ENCODE measurements at regions not wholly inside any gene's neighbourhood (a gene's known extent, or its start where the extent isn't known, plus 50 kb on each side); places are given as distances from the start of the nearest gene placed in this dataset.
A peak's percentile ranks its signal among the peaks of the same experiment; 100 is the strongest.
"Not testable (repeated sequence)": the region's sequence is repeated elsewhere in the genome, so short reads cannot be mapped to it uniquely, and the experiment has no call there.

GRCh38 chr1:217981430-217981829, 303.7 kb upstream of the RRP15 start:
- DNase-seq (ENCODE audit: insufficient read length, low spot score) (no peak), FAIRE-seq (peak; percentile 61)
- no peak for TF ChIP-seq CTCF (IDR thresholded peaks at IDR 0.05; ENCODE audit: insufficient read depth, missing control alignments)

GRCh38 chr1:217982331-217983050, 302.6 kb upstream of the RRP15 start:
- FAIRE-seq (peak; percentile 77), DNase-seq (ENCODE audit: insufficient read length, low spot score) (peak; percentile 26)
- no peak for TF ChIP-seq CTCF (IDR thresholded peaks at IDR 0.05; ENCODE audit: insufficient read depth, missing control alignments)

- TF ChIP-seq CTCF (IDR thresholded peaks at IDR 0.05; ENCODE audit: insufficient read depth, missing control alignments): no peak
- DNase-seq (ENCODE audit: insufficient read length, low spot score) (no peak), FAIRE-seq (peak; percentile 29)
Observed at GRCh38 chr1:217983051-217983375, 302.1 kb upstream of the RRP15 start.

GRCh38 chr1:217985641-217986040, 299.5 kb upstream of the RRP15 start:
- no peak for TF ChIP-seq CTCF (IDR thresholded peaks at IDR 0.05; ENCODE audit: insufficient read depth, missing control alignments)
- FAIRE-seq (no peak), DNase-seq (ENCODE audit: insufficient read length, low spot score) (no peak)

GRCh38 chr1:217989510-217989909, 295.6 kb upstream of the RRP15 start:
- FAIRE-seq: peak; percentile 46
- no peak for DNase-seq (ENCODE audit: insufficient read length, low spot score)
- TF ChIP-seq CTCF (IDR thresholded peaks at IDR 0.05; ENCODE audit: insufficient read depth, missing control alignments): no peak

- DNase-seq (ENCODE audit: insufficient read length, low spot score): no peak
- TF ChIP-seq CTCF (IDR thresholded peaks at IDR 0.05; ENCODE audit: insufficient read depth, missing control alignments): no peak
- no peak for FAIRE-seq
Observed at GRCh38 chr1:217993439-217993838, 291.7 kb upstream of the RRP15 start.

- DNase-seq (ENCODE audit: insufficient read length, low spot score); FAIRE-seq: not testable (repeated sequence)
Observed at GRCh38 chr1:218008296-218008695, 276.8 kb upstream of the RRP15 start.

- not testable (repeated sequence) for FAIRE-seq; DNase-seq (ENCODE audit: insufficient read length, low spot score)
Observed at GRCh38 chr1:218015106-218015505, 270.0 kb upstream of the RRP15 start.

All from D721Med (cell line).